SK-N-SH (cell line): ENCODE measurements at regions not wholly inside any gene's neighbourhood (a gene's known extent, or its start where the extent isn't known, plus 50 kb on each side); places are given as distances from the start of the nearest gene placed in this dataset.

Source experiments
- CTCF ChIA-PET: fragments of 300-600, 350-600 bp; formaldehyde crosslinking; extraction: SDS; loops from one replicate; lab custom pipeline; 2021; lab: Yijun Ruan, JAX
- POLR2A ChIA-PET: fragments of 350-600 bp; sonication (Branson Sonifier 250); formaldehyde crosslinking; extraction: SDS; loops from one replicate; lab custom pipeline; 2020; ENCODE audit warnings: antibody characterized with exemption, inconsistent platforms; lab: Yijun Ruan, JAX
- DNase-seq: peaks from one replicate; pipeline ENCODE4 v3.0.0; 2012
- H2AFZ ChIP-seq: fragments of 200-600 bp; sonication (generic); 2 replicates; pipeline ENCODE4 v1.8.1; 2016; ENCODE audit warnings: antibody characterized with exemption, mild to moderate bottlenecking, low read depth
- H3F3A ChIP-seq: fragments of 200-600 bp; sonication (generic); replicated peaks from 2 replicates; pipeline ENCODE3; 2016; ENCODE audit warnings: antibody characterized with exemption, mild to moderate bottlenecking; ENCODE audit not compliant: insufficient read depth
- H3K27ac ChIP-seq, 2 experiments: fragments of 200-500 bp in 1 of 2; fragments of 200-600 bp in 1 of 2; sonication (Bioruptor generic) in 1 of 2; sonication (generic), shearing (Covaris generic) in 1 of 2; 2 replicates each; pipeline versions ENCODE4 v1.5.1 to v1.6.1; 2014 to 2016; ENCODE audit warnings: low read depth in 2 of 2, inconsistent platforms in 1 of 2, low read length in 1 of 2, mild to moderate bottlenecking in 1 of 2, mixed read lengths in 1 of 2
- H3K27me3 ChIP-seq: fragments of 200-600 bp; sonication (generic), shearing (Covaris generic); 2 replicates; pipeline ENCODE4 v1.6.1; 2016; ENCODE audit warnings: mixed run types; ENCODE audit not compliant: insufficient read depth
- H3K36me3 ChIP-seq, 2 experiments: fragments of 200-500 bp in 1 of 2; fragments of 200-600 bp in 1 of 2; sonication (Bioruptor generic) in 1 of 2; sonication (generic) in 1 of 2; replicated peaks in 1 of 2; 2 replicates each; pipeline versions ENCODE3 to v1.5.1; 2014 to 2016; ENCODE audit warnings: low read length in 1 of 2, mild to moderate bottlenecking in 1 of 2; ENCODE audit not compliant: insufficient read depth in 2 of 2, control insufficient read depth in 1 of 2
- H3K4me1 ChIP-seq, 2 experiments: fragments of 200-500 bp in 1 of 2; fragments of 200-600 bp in 1 of 2; sonication (Bioruptor generic) in 1 of 2; sonication (generic), shearing (Covaris generic) in 1 of 2; 2 replicates each; pipeline versions ENCODE4 v1.5.1 to v1.6.1; 2014 to 2016; ENCODE audit warnings: low read depth in 1 of 2, low read length in 1 of 2, mixed run types in 1 of 2; ENCODE audit not compliant: insufficient read depth in 2 of 2, control insufficient read depth in 1 of 2
- H3K4me2 ChIP-seq: fragments of 200-600 bp; sonication (generic), shearing (Covaris generic); 2 replicates; pipeline ENCODE4 v1.6.1; 2017; ENCODE audit warnings: mixed run types
- H3K4me3 ChIP-seq, 2 experiments: fragments of 200-500 bp in 1 of 2; fragments of 200-600 bp in 1 of 2; sonication (Bioruptor generic) in 1 of 2; sonication (generic), shearing (Covaris generic) in 1 of 2; 2 replicates each; pipeline versions ENCODE4 v1.5.1 to v1.8.1; 2014 to 2016; ENCODE audit warnings: low read depth in 2 of 2, inconsistent platforms in 1 of 2, low read length in 1 of 2, mild to moderate bottlenecking in 1 of 2, mixed read lengths in 1 of 2, moderate library complexity in 1 of 2
- H3K79me2 ChIP-seq: fragments of 200-600 bp; sonication (generic); 2 replicates; pipeline ENCODE4 v1.8.1; 2017; ENCODE audit warnings: mild to moderate bottlenecking; ENCODE audit not compliant: insufficient read depth
- H3K9ac ChIP-seq: fragments of 200-600 bp; sonication (generic); 2 replicates; pipeline ENCODE4 v1.6.1; 2017; ENCODE audit warnings: mixed run types
- H3K9me2 ChIP-seq: fragments of 200-600 bp; sonication (generic); 2 replicates; pipeline ENCODE4 v1.6.1; 2017; ENCODE audit warnings: mixed run types
- H3K9me3 ChIP-seq: fragments of 200-600 bp; sonication (generic); 2 replicates; pipeline ENCODE4 v1.6.1; 2017; ENCODE audit warnings: mixed run types, mild to moderate bottlenecking, moderate library complexity
- H4K20me1 ChIP-seq: fragments of 200-600 bp; sonication (generic); 2 replicates; pipeline ENCODE4 v1.6.1; 2017; ENCODE audit warnings: mild to moderate bottlenecking, mixed run types; ENCODE audit not compliant: insufficient read depth
- CHD2 ChIP-seq: fragments of 150-350 bp; IDR thresholded peaks from 2 replicates; pipeline ENCODE4 v1.6.1; 2018; ENCODE audit warnings: low read length; ENCODE audit not compliant: partially characterized antibody
- CTCF ChIP-seq: fragments of 200-600 bp; sonication (generic); IDR thresholded peaks from 2 replicates; pipeline ENCODE4 v1.6.1; 2017; ENCODE audit warnings: antibody characterized with exemption, mild to moderate bottlenecking, moderate library complexity
- EZH2phosphoT487 ChIP-seq: fragments of 200-600 bp; sonication (generic); IDR thresholded peaks from 2 replicates; pipeline ENCODE4 v1.6.1; 2017; ENCODE audit warnings: low read depth, mixed run types, mild to moderate bottlenecking, antibody characterized with exemption, moderate library complexity, borderline replicate concordance
- FOXM1 ChIP-seq: IDR thresholded peaks from 2 replicates; pipeline ENCODE4 v1.4.0; 2012; ENCODE audit warnings: low read depth, mild to moderate bottlenecking
- GATA2 ChIP-seq: sonication (generic); formaldehyde crosslinking; IDR thresholded peaks from 2 replicates; pipeline ENCODE4 v1.5.0; 2020; ENCODE audit warnings: mild to moderate bottlenecking, missing genetic modification reagents
- JUND ChIP-seq: IDR thresholded peaks from 2 replicates; pipeline ENCODE4 v1.4.0; 2012
- MXI1 ChIP-seq: IDR thresholded peaks from 2 replicates; pipeline ENCODE4 v1.6.1; 2012; ENCODE audit warnings: mild to moderate bottlenecking, low read depth, low read length, improper control_type of control experiment
- NFIC ChIP-seq: IDR thresholded peaks from 2 replicates; pipeline ENCODE4 v1.4.0; 2012; ENCODE audit warnings: borderline replicate concordance
- RAD21 ChIP-seq: IDR thresholded peaks from 2 replicates; pipeline ENCODE4 v1.6.1; 2012; ENCODE audit warnings: mild to moderate bottlenecking, low read length
- RXRA ChIP-seq: IDR thresholded peaks from 2 replicates; pipeline ENCODE4 v1.4.0; 2012; ENCODE audit warnings: low read depth, mild to moderate bottlenecking, borderline replicate concordance
- USF1 ChIP-seq: IDR thresholded peaks from 2 replicates; pipeline ENCODE4 v1.4.0; 2012; ENCODE audit warnings: low read depth, borderline replicate concordance
- YY1 ChIP-seq: IDR thresholded peaks from 2 replicates; pipeline ENCODE4 v1.4.0; 2012; ENCODE audit warnings: low read depth, mild to moderate bottlenecking
- WGBS: methylation state at CpG from one replicate; pipeline ENCODE4 v1.1.6; 2017; ENCODE audit warnings: low lambda C conversion rate; 5-methylcytosine and 5-hydroxymethylcytosine counted together

DNA sequence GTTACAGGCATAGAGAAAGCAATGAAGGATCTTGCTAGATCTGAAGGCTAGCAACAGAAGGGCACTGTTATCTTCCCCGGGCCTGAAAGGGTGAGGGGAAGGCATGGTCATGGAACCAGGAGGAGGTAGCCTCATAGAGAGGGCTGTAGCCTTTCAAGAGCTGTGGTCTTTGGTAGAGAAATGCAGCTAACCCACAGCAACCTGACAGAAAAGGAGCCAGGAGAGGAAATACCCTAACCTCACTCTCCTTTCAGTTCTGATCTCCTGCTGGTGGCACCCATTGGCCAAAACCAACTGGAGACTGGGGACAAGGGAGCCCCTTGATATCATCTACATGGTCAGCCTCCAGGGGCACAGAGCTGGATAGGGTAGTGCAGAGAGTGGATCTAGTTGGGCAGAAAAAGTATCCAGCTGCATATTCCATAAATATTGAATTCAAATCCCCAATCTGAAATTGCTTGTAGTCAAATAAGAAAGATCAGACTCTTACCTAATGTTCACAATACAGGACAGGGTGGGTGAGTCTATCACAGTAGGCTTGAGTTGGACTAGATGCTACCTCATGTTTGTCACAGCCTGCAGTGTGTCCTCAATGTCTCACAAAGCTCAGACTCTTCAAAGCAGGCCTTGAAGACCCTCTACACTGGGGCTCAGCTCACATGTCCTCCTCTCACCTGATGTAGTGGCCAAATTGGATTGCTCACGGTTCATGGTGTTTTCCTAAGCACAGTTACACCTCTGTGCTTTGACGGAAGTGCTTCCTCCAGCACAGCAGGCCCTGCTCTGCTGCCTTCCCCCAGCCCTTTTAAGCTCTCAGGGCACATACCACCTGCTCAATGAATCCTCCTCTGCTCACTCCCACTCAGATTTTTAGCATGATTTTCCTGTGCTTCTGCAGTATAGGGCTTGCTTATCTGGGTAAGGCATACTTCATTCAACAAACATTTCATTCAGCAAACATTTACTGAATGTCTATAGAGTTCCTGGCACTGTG, 74.1 kb upstream of the JUN start:
- no peak overlapping the region for H3K4me3 ChIP-seq

GRCh38 chr1:58859769-58860485, 76.1 kb upstream of the JUN start:
- H3K4me3 ChIP-seq, result no peak overlapping the region
- no peaks in the 10 kb centered on the region for H3K9me3 ChIP-seq
- no peaks in the 10 kb centered on the region for H3K27me3 ChIP-seq
- no peak overlapping the region for H2AFZ ChIP-seq
- H3F3A ChIP-seq, result no peaks in the 10 kb centered on the region
- H4K20me1 ChIP-seq, result no peaks in the 10 kb centered on the region
- no peak overlapping the region for H3K27ac ChIP-seq
- WGBS, result 93% methylated on average over 3 of the region's 3 CpGs
- no peaks in the 10 kb centered on the region for H3K36me3 ChIP-seq
- H3K4me2 ChIP-seq, result no peak overlapping the region
- H3K79me2 ChIP-seq, result no peaks in the 10 kb centered on the region
- DNase-seq, result no peak
- CTCF ChIA-PET, result interaction anchor here (2.1 kb wide), 1 partner anchor 11 kb away, joined by 6 read pairs; no protein-coding TSS in a partner anchor
- no peak overlapping the region for H3K9ac ChIP-seq
- no peaks in the 10 kb centered on the region for H3K9me2 ChIP-seq
- H3K4me1 ChIP-seq, result no peaks in the 10 kb centered on the region
- TF ChIP-seq NFIC, result no peak
- no peak for TF ChIP-seq RXRA
- TF ChIP-seq EZH2phosphoT487, result no peak
- TF ChIP-seq CHD2, result no peak
- TF ChIP-seq USF1, result no peak
- TF ChIP-seq FOXM1, result no peak
- TF ChIP-seq, all 33 proteins: peak for 0
- POLR2A ChIA-PET, result no interaction called here

More for the DNA sequence above, 74.1 kb upstream of the JUN start:
- Histone ChIP-seq H4K20me1 (no peaks in the 10 kb centered on the region), H3K4me1 (no peaks in the 10 kb centered on the region), H3K9ac (no peak overlapping the region), H3K27me3 (no peaks in the 10 kb centered on the region), H3K27ac (no peak overlapping the region), H3K9me2 (no peaks in the 10 kb centered on the region), H3F3A (no peaks in the 10 kb centered on the region), H3K9me3 (no peaks in the 10 kb centered on the region), H2AFZ (no peak overlapping the region), H3K4me2 (no peak overlapping the region), H3K79me2 (no peaks in the 10 kb centered on the region), H3K36me3 (no peaks in the 10 kb centered on the region)
- CTCF ChIA-PET, result interaction anchor here (0.9 to 2.1 kb wide), 4 partner anchors 9 to 26 kb away, joined by 3 to 6 read pairs (median 4); no protein-coding TSS in a partner anchor
- WGBS, result 61% methylated on average over 3 of the region's 3 CpGs
- DNase-seq, result no peak
- TF ChIP-seq CTCF (no peak), MXI1 (no peak), RAD21 (no peak), JUND (no peak), RXRA (no peak), YY1 (no peak), GATA2 (CRISPR knock-in tag) (no peak)
- POLR2A ChIA-PET, result no interaction called here
